ENCODE measurements at regions not wholly inside any gene's neighbourhood (a gene's known extent, or its start where the extent isn't known, plus 50 kb on each side); places are given as distances from the start of the nearest gene placed in this dataset.

GRCh38 chr10:10551596-10552301 lies 465.9 kb upstream of the CELF2 start:
- TF ChIP-seq GATA3 (IDR thresholded peaks at IDR 0.05; ENCODE audit: low read depth, low read length) (no peak), GATA2 (IDR thresholded peaks at IDR 0.05; ENCODE audit: low read depth, low read length) (no peak)

Measured in SH-SY5Y (cell line).